NCI-H446 (cell line): ENCODE measurements at regions not wholly inside any gene's neighbourhood (a gene's known extent, or its start where the extent isn't known, plus 50 kb on each side); places are given as distances from the start of the nearest gene placed in this dataset.

Source experiments
- DNase-seq, 2 experiments: peaks; one replicate each; lab custom pipeline; 2025; lab: John Stamatoyannopoulos, UW

GRCh38 chr7:68304536-68304935 lies 1293.7 kb upstream of the AUTS2 start:
- DNase-seq: no peak

- no peak for DNase-seq
Measured at GRCh38 chr7:68306692-68307107, 1291.6 kb upstream of the AUTS2 start.

- DNase-seq: no peak
Measured at GRCh38 chr7:68309271-68309670, 1289.0 kb upstream of the AUTS2 start.

DNA sequence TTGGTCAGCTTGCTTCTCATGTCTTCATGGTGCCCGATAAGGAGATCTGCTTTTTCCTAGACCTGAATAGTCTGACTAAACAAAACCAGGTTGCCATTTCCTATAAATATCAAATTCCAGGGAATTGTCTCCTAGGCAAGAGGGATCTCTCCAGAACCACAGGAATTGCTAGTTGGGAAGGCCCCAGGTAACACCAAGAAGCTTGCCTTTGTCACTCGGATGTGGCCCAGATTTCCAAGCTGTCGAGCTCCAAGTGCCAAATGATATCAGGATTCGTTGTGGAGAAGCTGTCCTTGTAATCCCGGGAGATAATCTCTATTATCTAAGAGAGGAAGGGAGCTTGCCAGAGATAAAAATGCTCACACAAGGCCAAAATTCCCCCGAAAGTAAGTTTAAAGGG lies 1288.5 kb upstream of the AUTS2 start:
- DNase-seq: no peak

GRCh38 chr7:68311958-68312357 lies 1286.3 kb upstream of the AUTS2 start:
- no peak for DNase-seq

DNA sequence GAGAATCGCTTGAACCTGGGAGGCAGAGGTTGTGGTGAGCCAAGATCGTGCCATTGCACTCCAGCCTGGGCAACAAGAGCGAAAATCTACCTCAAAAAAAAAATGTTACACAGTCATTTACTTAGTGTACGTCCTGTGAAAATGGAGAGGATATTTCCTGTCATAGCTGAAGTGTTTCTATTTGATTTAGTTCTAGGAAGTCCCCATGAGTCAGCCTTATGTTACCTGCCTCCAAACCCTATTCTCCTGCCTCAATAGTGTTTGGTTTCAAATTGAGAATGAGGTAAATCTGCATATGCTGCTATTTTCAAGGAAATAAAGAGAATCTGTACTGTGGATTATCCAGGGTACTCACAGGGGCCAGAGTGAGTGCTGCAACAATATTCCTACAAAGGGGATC lies 1284.5 kb upstream of the AUTS2 start:
- no peak for DNase-seq

- DNase-seq: no peak
Measured at GRCh38 chr7:68314208-68314607, 1284.1 kb upstream of the AUTS2 start.

DNA sequence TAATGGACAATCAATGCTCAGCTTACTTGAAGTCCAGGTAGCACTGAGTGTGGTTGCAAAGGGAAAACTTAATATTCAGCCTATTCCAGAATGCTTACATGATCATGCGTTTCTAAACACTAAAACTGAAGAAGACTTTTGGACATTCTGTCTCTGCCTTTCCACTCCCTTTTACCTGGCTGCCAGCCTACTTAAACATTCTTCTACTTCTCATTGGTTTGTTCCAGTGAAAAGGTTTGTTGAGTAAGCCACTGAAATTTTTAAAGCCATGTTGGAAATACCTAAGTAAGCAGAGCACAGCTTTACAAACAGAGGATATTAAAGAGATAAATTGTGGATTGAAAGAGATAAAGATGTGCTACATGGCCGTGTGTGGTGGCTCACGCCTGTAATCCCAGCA lies 1280.8 kb upstream of the AUTS2 start:
- no peak for DNase-seq

DNA sequence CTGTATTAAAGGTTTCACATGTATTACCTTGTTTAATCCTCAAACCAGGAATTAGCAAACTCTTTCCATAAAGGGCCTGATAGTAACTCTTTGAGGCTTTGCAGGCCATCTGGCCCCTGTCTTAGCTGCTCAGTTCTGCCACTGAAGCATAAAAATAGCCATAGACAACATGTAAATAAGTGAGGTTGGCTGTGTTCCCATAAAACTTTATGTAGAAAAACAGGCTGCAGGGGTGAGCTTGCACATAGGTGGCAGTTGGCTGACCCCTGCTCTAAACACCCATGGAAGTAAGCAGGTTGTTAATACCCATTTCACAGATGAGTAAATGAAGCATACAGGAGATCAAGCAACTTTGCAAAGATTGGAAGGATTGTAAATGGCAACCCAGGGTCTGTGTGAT lies 1279.2 kb upstream of the AUTS2 start:
- no peak for DNase-seq

- DNase-seq: no peak
Measured at GRCh38 chr7:68321076-68321639, 1277.1 kb upstream of the AUTS2 start.

DNA sequence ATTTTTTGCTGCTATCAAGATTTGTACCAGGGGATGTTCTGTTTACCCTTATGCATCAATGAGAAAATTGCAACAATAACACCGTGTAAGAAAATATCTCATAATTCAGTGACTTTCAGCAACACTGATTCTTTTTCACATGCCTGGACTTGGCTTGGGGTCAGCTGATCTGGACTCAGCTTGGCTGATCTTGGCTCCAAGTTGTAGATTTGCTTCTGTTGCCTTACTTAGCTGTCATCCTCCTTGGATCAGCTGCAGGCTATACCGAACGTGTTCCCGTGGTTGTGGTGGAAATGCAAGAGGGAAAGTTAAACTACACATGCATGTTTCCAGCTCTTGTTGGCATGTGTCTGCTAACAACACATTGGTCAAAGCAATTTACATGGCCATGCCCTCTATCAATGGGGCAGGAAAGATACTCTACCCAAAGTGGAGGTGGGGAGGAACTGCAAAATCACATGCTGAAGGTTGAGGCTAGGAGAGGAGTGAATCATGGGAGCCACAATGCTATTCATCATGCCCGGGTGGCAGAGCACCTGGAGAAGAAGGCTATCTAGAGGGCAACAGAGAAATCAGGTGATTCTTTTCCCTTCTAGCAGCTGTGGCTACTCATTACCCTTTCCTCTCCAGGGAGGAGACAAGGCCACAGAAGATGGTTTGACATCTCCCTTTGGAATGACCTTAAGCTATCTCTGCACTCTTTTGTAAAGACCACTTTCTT lies 1276.3 kb upstream of the AUTS2 start:
- no peak for DNase-seq

GRCh38 chr7:68324621-68325020 lies 1273.7 kb upstream of the AUTS2 start:
- no peak for DNase-seq

DNA sequence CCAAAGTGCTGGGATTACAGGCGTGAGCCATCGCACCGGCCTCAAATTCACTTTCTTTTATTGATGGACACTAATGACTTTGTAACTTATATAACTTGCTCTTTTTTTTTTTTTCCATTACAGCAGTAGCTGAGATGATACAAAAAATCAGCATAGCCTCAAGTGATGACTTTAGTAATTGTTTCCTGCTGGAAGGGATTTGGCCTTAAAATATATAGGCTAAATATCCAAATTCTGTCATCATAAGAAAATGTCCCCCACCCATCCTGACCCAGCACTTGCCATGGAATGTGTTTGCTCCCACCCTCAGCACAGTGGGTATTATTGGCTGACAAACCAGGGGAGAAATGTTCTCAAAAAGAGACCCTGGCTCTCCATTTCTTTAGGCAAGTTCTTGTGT lies 1264.1 kb upstream of the AUTS2 start:
- DNase-seq: no peak

DNA sequence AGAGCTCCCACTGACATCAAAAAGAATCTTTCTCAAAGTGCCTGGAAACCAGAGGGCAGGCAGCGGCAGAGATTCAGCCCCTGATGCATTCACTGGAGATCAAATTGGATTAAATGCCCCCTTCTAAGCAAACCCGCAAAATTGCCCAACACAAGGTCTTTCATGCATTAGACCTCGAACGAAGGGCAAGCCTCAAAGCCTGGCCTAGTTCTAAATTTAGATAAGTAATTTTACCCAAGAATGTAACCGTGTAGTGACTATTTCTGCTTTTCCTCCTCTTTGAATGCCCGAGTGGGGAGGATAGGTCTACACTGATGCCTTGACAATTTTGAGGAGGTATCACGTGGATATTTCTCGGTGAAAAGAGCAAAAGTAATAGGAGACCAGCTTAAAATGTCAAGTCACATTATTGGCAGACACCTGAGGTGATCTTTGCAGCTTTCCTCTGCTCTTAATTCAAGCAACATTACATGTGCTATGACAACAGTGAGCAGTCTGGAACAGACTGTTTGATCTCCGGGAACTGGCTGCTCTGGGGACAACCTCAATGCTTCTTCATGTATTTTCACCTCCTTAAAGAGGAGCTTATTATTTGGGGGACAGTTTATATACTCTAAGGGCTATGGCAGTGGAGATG lies 1263.5 kb upstream of the AUTS2 start:
- no peak for DNase-seq

GRCh38 chr7:68336594-68336993 lies 1261.7 kb upstream of the AUTS2 start:
- no peak for DNase-seq

- DNase-seq: no peak
Measured at GRCh38 chr7:68348401-68348800, 1249.9 kb upstream of the AUTS2 start.

- no peak for DNase-seq
Measured at GRCh38 chr7:68362745-68363518, 1235.3 kb upstream of the AUTS2 start.

DNA sequence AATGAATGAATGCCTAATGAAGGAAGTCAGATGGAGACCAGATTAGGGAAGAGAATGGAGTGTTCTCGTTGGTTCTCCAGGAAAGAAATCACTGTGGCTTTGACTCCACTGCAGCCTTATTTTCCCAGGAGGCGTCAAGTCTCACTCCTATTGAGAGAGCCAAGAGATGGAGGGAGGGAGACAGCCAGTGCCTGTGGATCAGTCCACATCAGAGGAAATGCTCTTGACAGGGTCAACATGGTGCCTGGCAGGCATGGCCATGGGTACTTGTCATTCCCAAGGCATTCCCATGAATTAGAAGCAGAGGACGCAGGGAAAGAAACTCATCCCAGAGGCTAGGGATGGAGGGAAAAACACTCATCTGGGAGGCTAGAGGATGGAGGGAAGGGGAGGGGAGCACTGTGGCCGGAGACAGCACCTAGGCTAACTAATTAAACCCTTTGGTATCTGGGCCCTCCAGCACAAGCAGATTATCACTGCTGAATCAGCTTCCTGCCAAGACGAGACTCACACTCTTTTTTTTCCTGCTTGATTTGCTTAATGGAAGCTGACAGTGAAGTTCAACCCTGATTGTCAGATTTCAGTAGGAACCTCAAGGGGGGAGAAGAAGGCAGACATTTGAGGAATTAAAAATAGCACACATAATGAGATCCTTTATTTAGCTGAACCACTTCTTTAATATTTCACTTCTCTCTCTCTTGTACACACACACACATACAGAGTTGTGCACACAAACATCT lies 1233.2 kb upstream of the AUTS2 start:
- DNase-seq: no peak

GRCh38 chr7:68371985-68372384 lies 1226.3 kb upstream of the AUTS2 start:
- DNase-seq: no peak

DNA sequence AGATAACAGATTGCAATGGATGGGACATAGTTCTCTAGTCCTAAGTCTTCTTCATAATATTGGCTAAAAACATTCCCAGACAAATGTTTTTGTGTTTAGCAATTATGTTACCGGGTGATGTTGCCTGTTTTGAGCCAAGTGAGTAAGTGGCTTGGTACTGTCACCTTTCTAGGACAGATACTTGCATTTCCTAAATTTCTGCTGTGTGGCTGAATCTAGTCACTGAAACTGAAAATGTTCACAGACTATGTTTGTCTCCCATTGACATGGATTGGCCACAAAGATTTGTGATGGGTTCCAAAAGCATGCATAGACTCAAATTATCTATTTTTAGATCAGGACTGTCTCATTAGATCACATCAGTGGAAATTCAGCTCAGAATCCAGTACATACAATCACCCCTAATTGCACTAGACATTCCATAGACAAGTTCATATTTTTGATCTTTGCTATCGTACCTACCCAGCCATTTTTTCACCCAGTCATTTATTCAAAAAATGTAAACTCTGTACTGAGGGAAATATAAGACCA lies 1222.1 kb upstream of the AUTS2 start:
- DNase-seq: no peak

- no peak for DNase-seq
Measured at GRCh38 chr7:68381731-68382130, 1216.5 kb upstream of the AUTS2 start.

GRCh38 chr7:68384581-68384980 lies 1213.7 kb upstream of the AUTS2 start:
- no peak for DNase-seq
